GM18870 (cell line): ENCODE measurements at regions not wholly inside any gene's neighbourhood (a gene's known extent, or its start where the extent isn't known, plus 50 kb on each side); places are given as distances from the start of the nearest gene placed in this dataset.
"Not testable (repeated sequence)": the region's sequence is repeated elsewhere in the genome, so short reads cannot be mapped to it uniquely, and the experiment has no call there.

ENCODE experiments used
- ATAC-seq: cut with Tn5 transposase; IDR thresholded peaks from one replicate; pipeline ENCODE4 v1.9.1; 2021; ENCODE audit warnings: moderate library complexity; ENCODE audit not compliant: unreplicated experiment

- no peak for ATAC-seq
These were observed 83.2 kb upstream of the ZNF462 start for GRCh38 chr9:106779796-106780195.

GRCh38 chr9:106783121-106783520 lies 79.8 kb upstream of the ZNF462 start:
- no peak for ATAC-seq

- no peak for ATAC-seq
These were observed 78.9 kb upstream of the ZNF462 start for GRCh38 chr9:106784076-106784475.

- no peak for ATAC-seq
These were observed 77.8 kb upstream of the ZNF462 start for GRCh38 chr9:106785200-106785599.

GRCh38 chr9:106788021-106788420 lies 74.9 kb upstream of the ZNF462 start:
- not testable (repeated sequence) for ATAC-seq

- ATAC-seq, result no peak
These were observed 67.9 kb upstream of the ZNF462 start for GRCh38 chr9:106795031-106795430.

GRCh38 chr9:106796771-106797170 lies 66.2 kb upstream of the ZNF462 start:
- ATAC-seq, result no peak

GRCh38 chr9:106797299-106797698 lies 65.7 kb upstream of the ZNF462 start:
- no peak for ATAC-seq

GRCh38 chr9:106798016-106798799 lies 64.8 kb upstream of the ZNF462 start:
- ATAC-seq, result no peak

GRCh38 chr9:106799152-106799551 lies 63.8 kb upstream of the ZNF462 start:
- ATAC-seq, result no peak

GRCh38 chr9:106800701-106801270 lies 62.2 kb upstream of the ZNF462 start:
- ATAC-seq, result no peak

- ATAC-seq, result no peak
These were observed 61.1 kb upstream of the ZNF462 start for GRCh38 chr9:106801816-106802215.
